Gastroesophageal sphincter (tissue), 4 donors: ENCODE measurements at regions not wholly inside any gene's neighbourhood (a gene's known extent, or its start where the extent isn't known, plus 50 kb on each side); places are given as distances from the start of the nearest gene placed in this dataset.

Experiments
- ATAC-seq: fragments of 150-250 bp; one replicate; pipeline ENCODE4 v1.9.1; 2016; ENCODE audit warnings: mild to moderate bottlenecking, moderate library complexity
- H3K27ac ChIP-seq, 4 donors: fragments of 200-600 bp; sonication (generic) in 3 of 4; 1 replicate in 3 of 4; 2 replicates in 1 of 4; pipeline ENCODE4 v1.5.1; 2016 to 2019
- H3K27me3 ChIP-seq: fragments of 200-600 bp; sonication (generic); one replicate; pipeline ENCODE4 v1.5.1; 2019
- H3K36me3 ChIP-seq, 2 donors: fragments of 200-600 bp; sonication (generic); one replicate each; pipeline ENCODE4 v1.5.1; 2019; ENCODE audit warnings: control low read depth in 1 of 2
- H3K4me1 ChIP-seq, 3 donors: fragments of 200-600 bp; sonication (generic); 1 replicate in 2 of 3; 2 replicates in 1 of 3; pipeline ENCODE4 v1.5.1; 2016 to 2019; ENCODE audit warnings: control low read depth in 2 of 3
- H3K4me3 ChIP-seq, 2 donors: fragments of 200-600 bp; sonication (generic); one replicate each; pipeline ENCODE4 v1.5.1; 2019; ENCODE audit warnings: mild to moderate bottlenecking in 1 of 2, moderate library complexity in 1 of 2
- H3K9me3 ChIP-seq, 3 donors: fragments of 200-600 bp; sonication (generic); one replicate each; pipeline ENCODE4 v1.5.1; 2017 to 2019; ENCODE audit warnings: control low read depth in 2 of 3
- CTCF ChIP-seq, 4 experiments: fragments of 200-600 bp in 2 of 4; fragments of 450-650 bp in 2 of 4; sonication (generic) in 1 of 4; IDR thresholded peaks; one replicate each; pipeline ENCODE4 v1.5.1; 2017 to 2019; ENCODE audit warnings: antibody characterized with exemption in 4 of 4, mild to moderate bottlenecking in 2 of 4, moderate library complexity in 2 of 4
- EP300 ChIP-seq: sonication (generic); formaldehyde crosslinking; IDR thresholded peaks from one replicate; pipeline ENCODE4 v1.6.1; 2017; ENCODE audit warnings: antibody characterized with exemption, mild to moderate bottlenecking
- POLR2A ChIP-seq, 2 donors: fragments of 450-650 bp; IDR thresholded peaks; one replicate each; pipeline ENCODE4 v1.6.1; 2017; ENCODE audit warnings: antibody characterized with exemption in 2 of 2, mild to moderate bottlenecking in 2 of 2, moderate library complexity in 1 of 2
- POLR2AphosphoS5 ChIP-seq: sonication (generic); formaldehyde crosslinking; IDR thresholded peaks from one replicate; pipeline ENCODE4 v1.6.1; 2017; ENCODE audit warnings: antibody characterized with exemption
- WGBS, 2 donors: methylation state at CpG; one replicate each; pipeline ENCODE4 v1.1.5; 2018; ENCODE audit warnings: low coverage in 1 of 2; 5-methylcytosine and 5-hydroxymethylcytosine counted together

GRCh38 chr6:22666586-22666985 lies 97.2 kb downstream of the HDGFL1 start:
- no peak for ATAC-seq
- Histone ChIP-seq H3K9me3 (no peaks in the 10 kb centered on the region), H3K27ac (no peak overlapping the region), H3K4me1 (peaks cover 0 to 8% (median 0%) of the 10 kb centered on the region in 3 donors), H3K36me3 (no peaks in the 10 kb centered on the region), H3K4me3 (no peak overlapping the region), H3K27me3 (no peaks in the 10 kb centered on the region)
- TF ChIP-seq POLR2A (IDR thresholded peaks at IDR 0.05): no peak
- TF ChIP-seq EP300: no peak
- TF ChIP-seq POLR2AphosphoS5: no peak
- TF ChIP-seq CTCF (IDR thresholded peaks at IDR 0.05): no peak
- WGBS, 2 donors: 42 to 67% methylated on average over 2 of the region's 2 CpGs

- Histone ChIP-seq H3K27ac (no peak overlapping the region), H3K4me3 (no peak overlapping the region), H3K27me3 (no peaks in the 10 kb centered on the region), H3K9me3 (no peaks in the 10 kb centered on the region), H3K4me1 (peaks cover 0 to 8% (median 0%) of the 10 kb centered on the region in 3 donors), H3K36me3 (no peaks in the 10 kb centered on the region)
- no peak for TF ChIP-seq EP300
- no peak for TF ChIP-seq CTCF (IDR thresholded peaks at IDR 0.05)
- no peak for TF ChIP-seq POLR2AphosphoS5
- no peak for TF ChIP-seq POLR2A (IDR thresholded peaks at IDR 0.05)
- ATAC-seq: no peak
- 56 to 100% methylated on average over 1 of the region's 1 CpG for WGBS, 2 donors
Observed at GRCh38 chr6:22667855-22668254, 98.5 kb downstream of the HDGFL1 start.

GRCh38 chr6:22668307-22668706 lies 98.9 kb downstream of the HDGFL1 start:
- H3K27ac ChIP-seq: no peak overlapping the region
- no peak overlapping the region for H3K4me3 ChIP-seq
- H3K9me3 ChIP-seq: no peaks in the 10 kb centered on the region
- H3K4me1 ChIP-seq: peaks cover 0 to 8% (median 0%) of the 10 kb centered on the region in 3 donors
- no peak for ATAC-seq
- no peaks in the 10 kb centered on the region for H3K36me3 ChIP-seq
- TF ChIP-seq POLR2A (IDR thresholded peaks at IDR 0.05) (no peak), EP300 (no peak), POLR2AphosphoS5 (no peak), CTCF (IDR thresholded peaks at IDR 0.05) (no peak)
- WGBS, 2 donors: 20 to 23% methylated on average over 2 to 3 of the region's 3 CpGs
- H3K27me3 ChIP-seq: no peaks in the 10 kb centered on the region

- H3K27ac ChIP-seq: no peak overlapping the region
- ATAC-seq: no peak
- WGBS, 2 donors: 76 to 90% methylated on average over 2 to 3 of the region's 3 CpGs
Observed at GRCh38 chr6:22668717-22669116, 99.4 kb downstream of the HDGFL1 start.

More at GRCh38 chr6:22668717-22669116, 99.4 kb downstream of the HDGFL1 start:
- Histone ChIP-seq H3K9me3 (no peaks in the 10 kb centered on the region), H3K4me3 (no peak overlapping the region), H3K27me3 (no peaks in the 10 kb centered on the region), H3K36me3 (no peaks in the 10 kb centered on the region), H3K4me1 (peaks cover 0 to 8% (median 0%) of the 10 kb centered on the region in 3 donors)
- no peak for TF ChIP-seq CTCF (IDR thresholded peaks at IDR 0.05)
- TF ChIP-seq EP300: no peak
- no peak for TF ChIP-seq POLR2AphosphoS5
- no peak for TF ChIP-seq POLR2A (IDR thresholded peaks at IDR 0.05)
